GM18505 (cell line): ENCODE measurements at regions not wholly inside any gene's neighbourhood (a gene's known extent, or its start where the extent isn't known, plus 50 kb on each side); places are given as distances from the start of the nearest gene placed in this dataset.

Experiments used
- ATAC-seq: cut with Tn5 transposase; IDR thresholded peaks from one replicate; pipeline ENCODE4 v1.9.1; 2021; ENCODE audit not compliant: unreplicated experiment
- POLR2A ChIP-seq: IDR thresholded peaks from 4 replicates; pipeline ENCODE4 v1.6.1; 2011; ENCODE audit warnings: borderline replicate concordance; ENCODE audit not compliant: insufficient read depth, insufficient read length; ENCODE audit errors: extremely low read depth

- TF ChIP-seq POLR2A = no peak
- no peak for ATAC-seq
These were observed 412.1 kb downstream of the METTL15 start for GRCh38 chr11:28520291-28520690.

- no peak for ATAC-seq
- TF ChIP-seq POLR2A = no peak
These were observed 410.6 kb downstream of the METTL15 start for GRCh38 chr11:28518825-28519224.

GRCh38 chr11:28517621-28518020 is 409.4 kb downstream of the METTL15 start:
- no peak for TF ChIP-seq POLR2A
- no peak for ATAC-seq

GRCh38 chr11:28514391-28514790 is 406.2 kb downstream of the METTL15 start:
- TF ChIP-seq POLR2A = no peak
- no peak for ATAC-seq

- ATAC-seq = no peak
- no peak for TF ChIP-seq POLR2A
These were observed 404.1 kb downstream of the METTL15 start for GRCh38 chr11:28512143-28512756.

GRCh38 chr11:28505232-28505631 is 397.0 kb downstream of the METTL15 start:
- ATAC-seq = no peak
- TF ChIP-seq POLR2A = no peak

- TF ChIP-seq POLR2A = no peak
- ATAC-seq = no peak
These were observed 396.4 kb downstream of the METTL15 start for GRCh38 chr11:28504555-28505110.

- ATAC-seq = no peak
- no peak for TF ChIP-seq POLR2A
These were observed 387.1 kb downstream of the METTL15 start for GRCh38 chr11:28495333-28495732.

GRCh38 chr11:28491431-28491830 is 383.2 kb downstream of the METTL15 start:
- no peak for TF ChIP-seq POLR2A
- no peak for ATAC-seq

GRCh38 chr11:28490773-28491382 is 382.7 kb downstream of the METTL15 start:
- no peak for ATAC-seq
- TF ChIP-seq POLR2A = no peak

GRCh38 chr11:28488336-28488735 is 380.1 kb downstream of the METTL15 start:
- no peak for ATAC-seq
- no peak for TF ChIP-seq POLR2A

GRCh38 chr11:28483072-28483867 is 375.1 kb downstream of the METTL15 start:
- no peak for ATAC-seq
- no peak for TF ChIP-seq POLR2A

GRCh38 chr11:28482666-28483065 is 374.5 kb downstream of the METTL15 start:
- ATAC-seq = no peak
- TF ChIP-seq POLR2A = no peak

GRCh38 chr11:28481616-28482480 is 373.7 kb downstream of the METTL15 start:
- no peak for ATAC-seq
- TF ChIP-seq POLR2A = no peak

- TF ChIP-seq POLR2A = no peak
- ATAC-seq = no peak
These were observed 372.2 kb downstream of the METTL15 start for GRCh38 chr11:28480406-28480805.
